NCI-H748 treated with DMSO at 0.1 percent for 48 hours (cell line): ENCODE measurements at regions not wholly inside any gene's neighbourhood (a gene's known extent, or its start where the extent isn't known, plus 50 kb on each side); places are given as distances from the start of the nearest gene placed in this dataset.
A peak's percentile ranks its signal among the peaks of the same experiment; 100 is the strongest.

Experiments used
- DNase-seq: peaks from one replicate; lab custom pipeline; 2025; lab: John Stamatoyannopoulos, UW

GRCh38 chr3:68306571-68306970, 625.8 kb downstream of the TAFA4 start:
- no peak for DNase-seq

DNA sequence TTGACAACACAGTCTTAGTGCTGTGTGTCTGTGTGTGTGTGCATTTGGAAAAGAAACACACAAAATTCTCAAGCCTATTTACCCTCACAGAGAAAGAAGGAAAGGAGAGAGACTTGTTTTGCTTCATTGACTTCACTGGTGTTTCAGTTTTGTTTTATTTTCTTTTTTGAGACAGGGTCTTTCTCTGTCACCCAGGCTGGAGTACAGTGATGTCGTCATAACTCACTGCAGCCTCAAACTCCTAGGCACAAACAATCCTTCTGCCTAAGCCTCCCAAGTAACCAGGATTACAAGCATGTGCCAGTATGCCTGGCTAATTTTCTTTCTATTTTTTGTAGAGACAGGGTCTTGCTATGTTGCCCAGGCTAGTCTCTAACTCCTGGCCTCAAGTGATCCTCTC, 636.9 kb downstream of the TAFA4 start:
- DNase-seq = no peak

DNA sequence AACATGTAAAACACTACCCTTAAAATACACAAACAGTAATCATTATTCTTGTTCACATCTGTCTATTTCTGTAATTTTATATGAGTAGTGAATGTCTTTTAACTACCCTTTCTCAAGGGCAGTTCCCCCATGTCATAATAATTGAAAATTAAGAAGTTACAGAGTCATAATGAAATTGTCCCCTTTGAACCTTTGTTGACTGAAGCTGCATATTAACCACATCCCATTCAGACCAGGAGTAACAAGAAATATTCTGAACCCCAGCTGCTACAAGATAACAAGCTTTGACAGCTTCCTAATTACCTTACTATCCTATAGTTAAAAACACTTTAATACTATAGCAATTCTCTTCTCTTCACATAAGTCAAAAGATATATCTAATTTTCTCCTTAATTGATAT, 635.9 kb upstream of the SUCLG2 start:
- no peak for DNase-seq

DNA sequence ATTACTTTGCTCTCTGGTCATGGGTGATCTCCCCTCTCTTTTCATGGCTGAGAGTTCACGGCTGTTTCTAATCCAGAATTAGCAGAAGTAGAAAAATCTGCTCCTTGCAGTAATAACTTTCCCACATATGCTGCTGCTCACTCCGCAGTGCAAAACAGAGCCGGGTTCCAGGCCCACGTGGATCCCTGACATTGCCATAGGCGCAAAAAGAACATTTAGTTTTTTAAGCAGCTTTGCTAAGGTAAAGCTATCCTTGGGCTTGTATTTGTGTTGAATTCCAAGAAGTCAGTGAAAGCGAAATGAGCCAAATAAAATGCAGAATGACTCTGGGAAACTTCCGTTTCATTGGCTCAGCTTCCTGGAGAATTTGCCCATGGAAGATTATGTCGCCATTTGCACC, 633.7 kb upstream of the SUCLG2 start:
- DNase-seq = no peak

GRCh38 chr3:68287101-68287500, 632.7 kb upstream of the SUCLG2 start:
- DNase-seq = no peak

DNA sequence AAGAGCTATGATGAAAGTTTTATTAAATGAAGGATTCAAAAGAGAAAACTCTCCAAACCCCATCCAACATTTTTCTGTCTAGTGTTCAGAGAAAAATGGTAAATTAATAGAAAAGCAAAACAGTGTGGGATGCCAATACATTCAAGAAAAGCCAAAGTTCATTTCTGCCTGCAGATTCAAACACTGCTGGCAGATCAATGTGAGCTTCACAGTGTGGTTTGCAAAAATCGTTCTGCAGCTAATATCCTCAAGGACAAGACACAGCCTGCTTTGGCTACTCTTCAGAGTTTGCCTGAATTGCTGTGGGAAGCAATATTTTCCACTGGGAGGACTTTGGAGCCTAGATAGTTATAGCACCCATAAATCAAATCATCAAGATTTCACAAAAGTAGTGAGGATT, 619.9 kb upstream of the SUCLG2 start:
- no peak for DNase-seq

- no peak for DNase-seq
Measured at GRCh38 chr3:68271145-68271544, 616.7 kb upstream of the SUCLG2 start.

DNA sequence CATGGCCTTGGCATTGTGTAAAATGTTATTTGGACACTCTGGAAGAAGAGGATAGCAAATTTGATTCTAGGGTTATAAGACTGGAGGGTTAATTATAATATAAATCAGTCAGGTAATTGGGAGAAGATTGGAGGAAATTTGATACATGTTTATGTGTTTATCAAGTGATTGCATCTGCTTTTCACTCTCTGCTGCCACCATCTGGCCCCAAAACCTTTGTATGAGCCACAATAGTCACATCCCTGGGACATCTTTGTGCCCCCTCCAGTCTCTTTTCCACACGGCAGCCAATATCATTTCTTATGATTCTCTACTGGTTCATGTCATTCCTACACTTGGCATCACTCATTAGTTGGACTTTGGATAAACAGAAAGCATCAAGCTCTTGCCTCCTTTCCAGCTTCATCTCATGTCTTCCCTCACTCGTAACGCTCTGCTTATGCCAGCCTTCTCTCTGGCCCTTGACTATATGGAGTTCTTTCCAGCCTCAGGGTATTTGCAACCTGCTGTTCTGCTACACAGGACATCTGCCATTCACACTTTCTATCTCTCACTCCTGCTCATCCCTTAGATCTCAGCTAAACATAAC, 602.3 kb upstream of the SUCLG2 start:
- no peak for DNase-seq

DNA sequence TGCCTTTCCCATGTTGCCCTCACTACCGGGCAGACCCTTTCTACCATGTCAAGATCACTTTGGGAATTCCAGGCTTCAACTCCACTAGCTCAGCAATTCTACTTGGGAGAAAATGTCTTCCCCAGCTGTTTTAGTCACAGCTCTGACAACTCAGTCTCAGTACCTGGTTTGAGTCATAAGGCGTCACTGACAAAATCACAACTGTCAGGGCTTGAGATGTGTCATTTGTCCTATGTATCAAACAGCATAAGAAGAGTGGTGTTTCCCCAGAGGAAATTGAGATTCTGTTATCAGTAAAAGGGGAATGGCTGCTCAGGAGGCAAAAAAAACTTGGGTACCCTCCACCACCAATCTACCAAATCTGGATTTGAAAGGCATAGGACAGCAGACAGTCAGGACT, 594.9 kb upstream of the SUCLG2 start:
- no peak for DNase-seq

DNA sequence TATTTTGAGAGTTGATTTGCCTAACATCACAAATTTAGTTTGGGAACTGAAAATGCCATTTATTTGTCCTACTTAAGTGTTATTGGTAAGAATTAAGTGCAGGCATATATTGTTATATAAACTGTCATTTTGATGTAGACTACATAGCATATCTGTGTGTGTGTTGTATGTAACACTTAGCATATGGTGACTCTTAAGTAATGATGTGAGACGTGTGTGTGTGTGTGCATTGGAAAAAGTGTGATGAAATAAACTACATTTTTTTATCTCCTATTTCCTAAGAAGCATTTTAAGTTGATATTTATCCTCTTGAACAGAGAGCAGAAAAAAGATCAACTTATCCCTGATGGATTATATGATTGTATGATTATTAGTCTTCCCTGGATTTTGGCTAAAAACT, 588.2 kb upstream of the SUCLG2 start:
- DNase-seq = no peak

DNA sequence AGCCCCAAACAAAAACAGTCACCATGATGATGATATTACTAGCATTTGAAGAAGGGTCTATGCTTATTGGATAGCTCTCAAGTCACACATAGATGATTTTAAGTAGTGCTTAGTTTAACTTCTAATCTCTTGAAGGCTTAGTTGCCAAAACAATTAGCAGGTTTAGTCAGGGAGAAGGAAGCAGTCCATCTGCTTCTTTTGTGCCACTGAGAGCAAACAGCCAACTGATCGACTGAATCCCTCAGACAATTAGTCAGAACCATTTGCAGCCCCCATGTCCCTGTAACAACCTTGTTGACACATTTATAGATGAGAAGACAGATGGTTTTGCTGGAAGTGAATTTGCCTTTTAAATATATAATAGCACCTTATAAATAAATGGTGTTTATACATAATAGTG, 585.1 kb upstream of the SUCLG2 start:
- DNase-seq = peak; percentile 30

- no peak for DNase-seq
Measured at GRCh38 chr3:68234076-68234780, 579.8 kb upstream of the SUCLG2 start.

GRCh38 chr3:68228856-68229255, 574.4 kb upstream of the SUCLG2 start:
- no peak for DNase-seq

- no peak for DNase-seq
Measured at GRCh38 chr3:68220832-68221231, 566.4 kb upstream of the SUCLG2 start.

GRCh38 chr3:68211637-68212036, 557.2 kb upstream of the SUCLG2 start:
- DNase-seq = no peak

DNA sequence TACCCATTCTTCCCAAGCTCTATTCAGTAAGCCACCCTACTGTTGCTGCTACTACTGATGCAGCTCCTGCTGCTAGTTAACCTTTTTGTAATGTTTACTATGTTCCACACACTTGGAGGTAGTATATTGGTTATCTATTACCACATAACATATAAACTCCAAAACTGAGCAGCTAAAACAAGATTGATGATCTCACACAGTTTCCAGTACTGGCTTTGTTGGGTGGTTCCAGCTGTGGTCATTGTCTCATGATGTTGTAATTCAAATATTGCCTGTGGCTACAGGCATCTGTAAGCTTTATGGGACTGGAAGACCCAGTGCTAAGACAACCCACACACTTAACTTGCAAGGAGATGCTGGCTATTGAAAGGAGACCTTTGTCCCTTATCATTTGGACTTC, 556.2 kb upstream of the SUCLG2 start:
- no peak for DNase-seq

DNA sequence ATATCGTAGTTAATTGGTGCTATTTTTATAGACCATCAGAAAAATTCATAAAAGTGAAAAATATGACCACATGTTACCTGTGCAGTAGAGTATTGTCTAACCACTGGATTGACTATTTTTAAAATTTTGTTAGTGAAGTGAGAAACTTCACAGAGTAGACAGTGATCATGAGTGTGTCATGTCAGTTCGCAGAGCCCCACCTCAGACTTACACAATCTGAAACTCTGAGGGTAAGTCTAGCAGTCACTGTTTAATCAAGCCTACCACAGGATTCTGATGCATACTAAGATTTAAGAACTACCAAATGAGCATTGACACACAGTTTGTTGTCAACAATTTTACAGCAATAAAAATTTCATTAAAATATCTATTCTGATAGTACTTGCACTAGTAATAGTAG, 552.9 kb upstream of the SUCLG2 start:
- no peak for DNase-seq

GRCh38 chr3:68206524-68207117, 552.2 kb upstream of the SUCLG2 start:
- DNase-seq = no peak

GRCh38 chr3:68186733-68187132, 532.3 kb upstream of the SUCLG2 start:
- no peak for DNase-seq

- DNase-seq = no peak
Measured at GRCh38 chr3:68176600-68176999, 522.2 kb upstream of the SUCLG2 start.

DNA sequence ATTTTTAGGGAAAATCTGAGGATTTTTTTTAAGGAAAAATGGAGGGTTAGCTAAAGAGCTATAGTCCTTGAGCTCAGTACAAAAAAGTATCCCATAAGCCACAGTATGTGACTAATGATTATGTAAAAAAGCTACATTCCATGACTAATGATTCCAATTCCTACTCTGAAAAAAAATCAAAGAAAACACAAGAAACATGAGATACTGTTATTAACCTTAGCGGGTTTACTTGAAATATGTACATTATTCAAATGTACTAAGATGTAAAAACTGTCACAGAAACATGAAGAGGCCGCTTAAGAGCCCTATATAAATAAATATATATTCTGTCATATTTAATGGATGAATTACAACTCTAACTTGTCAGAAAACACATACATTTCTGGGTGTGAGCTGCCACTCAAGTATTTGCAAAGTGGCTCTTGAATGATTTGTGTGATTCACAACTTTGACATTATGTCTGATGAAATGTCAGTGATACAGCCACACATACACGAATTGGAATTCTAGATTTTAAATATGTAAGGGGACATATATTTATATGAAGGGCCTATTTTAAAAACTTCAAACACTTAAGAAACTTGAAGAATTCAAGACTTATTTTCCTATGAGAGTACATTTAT, 518.7 kb upstream of the SUCLG2 start:
- no peak for DNase-seq

DNA sequence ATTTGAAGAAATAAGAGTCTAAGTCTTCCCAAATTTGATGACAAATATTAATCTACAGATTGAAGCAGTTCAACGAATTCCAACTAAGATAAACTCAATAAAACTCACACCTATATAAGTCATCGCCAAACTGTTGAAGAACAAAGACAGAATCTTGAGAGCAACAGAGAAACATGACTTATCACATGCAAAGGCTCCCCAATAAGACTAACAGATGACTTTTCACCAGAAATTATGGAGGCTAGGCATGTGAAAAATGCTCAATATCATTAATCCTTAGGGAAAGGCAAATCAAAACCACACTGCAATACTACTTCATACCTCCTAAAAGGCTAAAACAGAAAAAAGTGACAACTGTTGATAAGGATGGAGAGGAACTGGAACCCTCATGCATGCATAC, 517.6 kb upstream of the SUCLG2 start:
- DNase-seq = no peak

- no peak for DNase-seq
Measured at GRCh38 chr3:68163968-68164367, 509.6 kb upstream of the SUCLG2 start.
